Superior temporal gyrus (tissue), 1 donor: ENCODE measurements at regions not wholly inside any gene's neighbourhood (a gene's known extent, or its start where the extent isn't known, plus 50 kb on each side); places are given as distances from the start of the nearest gene placed in this dataset.

ENCODE experiments used
- DNase-seq: peaks from one replicate; pipeline ENCODE4 v3.0.0-alpha.2; 2016; ENCODE audit errors: extremely low spot score

DNA sequence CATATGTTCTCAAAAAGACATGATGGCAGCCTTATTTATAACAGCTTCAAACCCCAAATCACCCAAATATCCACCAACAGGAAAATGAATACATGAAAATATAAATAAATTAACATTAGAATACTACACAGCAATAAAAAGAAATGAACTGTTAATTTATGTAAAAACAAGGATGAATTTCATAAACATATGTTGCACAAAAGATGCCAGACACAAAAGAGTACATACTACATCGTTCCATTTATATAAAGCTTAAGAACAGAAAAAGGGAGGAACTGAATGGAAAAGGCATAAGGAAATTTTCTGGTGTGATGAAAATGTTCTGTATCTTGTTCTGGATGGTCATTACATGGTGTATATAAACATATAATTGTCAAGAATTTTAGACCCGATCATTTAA lies 69.9 kb upstream of the TUSC7 start:
- DNase-seq, result no peak

DNA sequence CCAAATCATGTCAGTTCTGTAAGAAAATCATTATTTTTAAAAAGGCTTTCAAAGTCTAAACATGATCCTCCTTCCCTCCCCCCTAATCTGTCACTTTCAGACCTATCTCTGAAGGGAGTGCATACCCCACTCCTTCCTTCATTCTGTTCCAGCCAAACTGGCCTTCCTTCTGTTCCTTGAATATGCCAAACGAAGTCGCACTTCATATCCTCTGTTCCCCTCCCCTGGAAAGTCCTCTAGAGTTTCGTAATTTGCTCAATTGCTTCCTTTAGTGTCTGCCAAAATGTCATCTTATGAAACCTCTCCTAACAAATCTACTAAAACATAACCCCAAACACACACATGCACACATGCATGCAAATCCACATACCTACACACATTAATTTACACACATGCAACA lies 69.5 kb upstream of the TUSC7 start:
- DNase-seq, result no peak

DNA sequence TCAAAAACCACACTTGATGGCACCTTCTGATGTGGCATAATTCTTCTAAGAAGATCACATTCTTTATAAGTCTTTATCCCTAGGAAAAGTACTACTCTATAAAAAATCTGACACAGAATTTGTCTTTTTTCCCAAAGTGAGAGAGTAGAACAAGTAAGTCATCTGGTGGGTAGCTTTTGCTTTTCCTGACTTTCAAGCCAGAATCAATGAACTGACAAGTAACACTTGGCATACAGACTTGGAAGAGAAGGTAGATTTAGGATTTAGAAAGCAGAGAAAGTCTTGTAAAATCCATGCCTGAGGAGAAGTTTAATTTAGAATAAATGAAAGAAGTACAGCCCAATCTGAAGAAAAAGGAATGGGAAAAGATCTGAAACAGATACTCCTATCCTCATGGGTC lies 66.6 kb upstream of the TUSC7 start:
- no peak for DNase-seq

DNA sequence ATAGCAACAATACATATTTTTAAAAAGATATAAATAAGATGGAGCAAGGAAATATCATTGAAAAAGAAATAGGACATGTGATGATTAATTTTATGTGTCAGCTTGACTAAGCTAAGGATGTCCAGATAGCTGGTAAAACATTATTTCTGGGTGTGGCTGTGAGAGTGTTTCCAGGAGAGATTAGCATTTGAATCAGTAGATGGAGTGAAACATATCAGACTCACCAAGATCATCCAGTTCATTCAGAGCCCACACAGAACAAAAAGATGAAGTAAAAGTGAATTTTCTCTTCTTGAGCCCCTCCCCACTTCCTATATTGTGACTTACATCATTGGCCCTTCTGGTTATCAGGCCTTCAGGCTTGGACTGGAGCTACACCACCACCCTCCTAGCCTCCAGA lies 61.6 kb upstream of the TUSC7 start:
- no peak for DNase-seq
